ENCODE measurements at regions not wholly inside any gene's neighbourhood (a gene's known extent, or its start where the extent isn't known, plus 50 kb on each side); places are given as distances from the start of the nearest gene placed in this dataset.

GRCh38 chr4:38511702-38512101 is 152.3 kb upstream of the KLF3 start:
- TF ChIP-seq POLR2AphosphoS5 (IDR thresholded peaks at IDR 0.05) (no peak), POLR2A (IDR thresholded peaks at IDR 0.05) (no peak), CTCF (IDR thresholded peaks at IDR 0.05 in 8 of 11, conservative IDR thresholded peaks at IDR 0.05 in 3 of 11) (no peak)
- WGBS, 5 donors = 56 to 68% (median 62%) methylated on average over 5 of the region's 5 CpGs
- H3K9me3 ChIP-seq = no peaks in the 10 kb centered on the region
- intact Hi-C loops (cut with DNase I; ENCODE audit: low total_unique reads) = no loop called here
- H3K4me1 ChIP-seq = peaks cover 0 to 17% (median 3%) of the 10 kb centered on the region in 6 donors
- H3K27ac ChIP-seq = no peak overlapping the region
- no peaks in the 10 kb centered on the region for H3K36me3 ChIP-seq
- no peak overlapping the region for H3K4me3 ChIP-seq
- no peaks in the 10 kb centered on the region for H3K27me3 ChIP-seq (replicated peaks in 1 of 7)
- no peak for DNase-seq

- no peak for DNase-seq
- Histone ChIP-seq H3K36me3 (no peaks in the 10 kb centered on the region), H3K4me3 (no peak overlapping the region), H3K27ac (no peak overlapping the region), H3K27me3 (replicated peaks in 1 of 7) (no peaks in the 10 kb centered on the region), H3K9me3 (no peaks in the 10 kb centered on the region), H3K4me1 (peaks cover 0 to 17% (median 3%) of the 10 kb centered on the region in 6 donors)
- TF ChIP-seq POLR2AphosphoS5 (IDR thresholded peaks at IDR 0.05) = no peak
- TF ChIP-seq POLR2A (IDR thresholded peaks at IDR 0.05) = no peak
- TF ChIP-seq CTCF (IDR thresholded peaks at IDR 0.05 in 8 of 11, conservative IDR thresholded peaks at IDR 0.05 in 3 of 11) = no peak
- WGBS, 5 donors = 72 to 82% (median 82%) methylated on average over 4 of the region's 4 CpGs
- intact Hi-C loops (cut with DNase I; ENCODE audit: low total_unique reads) = no loop called here
Observed at GRCh38 chr4:38512840-38513239, 151.2 kb upstream of the KLF3 start.

- no peaks in the 10 kb centered on the region for H3K9me3 ChIP-seq
- H3K27ac ChIP-seq = no peak overlapping the region
- peaks cover 0 to 10% (median under 1%) of the 10 kb centered on the region in 6 donors for H3K4me1 ChIP-seq
- H3K4me3 ChIP-seq = no peak overlapping the region
- no peak for DNase-seq
- no peak for TF ChIP-seq CTCF (IDR thresholded peaks at IDR 0.05 in 8 of 11, conservative IDR thresholded peaks at IDR 0.05 in 3 of 11)
- TF ChIP-seq POLR2A (IDR thresholded peaks at IDR 0.05) = no peak
- TF ChIP-seq POLR2AphosphoS5 (IDR thresholded peaks at IDR 0.05) = no peak
- no peaks in the 10 kb centered on the region for H3K36me3 ChIP-seq
- WGBS, 5 donors = 76 to 96% (median 86%) methylated on average over 1 of the region's 1 CpG
- intact Hi-C loops (cut with DNase I; ENCODE audit: low total_unique reads) = no loop called here
- H3K27me3 ChIP-seq (replicated peaks in 1 of 7) = no peaks in the 10 kb centered on the region
Observed at GRCh38 chr4:38514465-38515146, 149.4 kb upstream of the KLF3 start.

- Histone ChIP-seq H3K4me1 (peaks cover 0 to 8% (median 0%) of the 10 kb centered on the region in 6 donors), H3K4me3 (no peak overlapping the region), H3K27me3 (replicated peaks in 1 of 7) (no peaks in the 10 kb centered on the region), H3K9me3 (no peaks in the 10 kb centered on the region), H3K36me3 (no peaks in the 10 kb centered on the region), H3K27ac (no peak overlapping the region)
- DNase-seq = no peak
- WGBS, 5 donors = 43 to 48% (median 45%) methylated on average over 2 of the region's 2 CpGs
- no peak for TF ChIP-seq POLR2AphosphoS5 (IDR thresholded peaks at IDR 0.05)
- TF ChIP-seq CTCF (IDR thresholded peaks at IDR 0.05 in 8 of 11, conservative IDR thresholded peaks at IDR 0.05 in 3 of 11) = no peak
- TF ChIP-seq POLR2A (IDR thresholded peaks at IDR 0.05) = no peak
- intact Hi-C loops (cut with DNase I; ENCODE audit: low total_unique reads) = no loop called here
Observed at GRCh38 chr4:38516190-38516589, 147.8 kb upstream of the KLF3 start.

All from spleen (tissue), 11 donors.